GM18511 (cell line): ENCODE measurements at regions not wholly inside any gene's neighbourhood (a gene's known extent, or its start where the extent isn't known, plus 50 kb on each side); places are given as distances from the start of the nearest gene placed in this dataset.

Source experiments
- ATAC-seq: cut with Tn5 transposase; IDR thresholded peaks from one replicate; pipeline ENCODE4 v1.9.1; 2021; ENCODE audit warnings: mild to moderate bottlenecking, moderate library complexity; ENCODE audit not compliant: unreplicated experiment

DNA sequence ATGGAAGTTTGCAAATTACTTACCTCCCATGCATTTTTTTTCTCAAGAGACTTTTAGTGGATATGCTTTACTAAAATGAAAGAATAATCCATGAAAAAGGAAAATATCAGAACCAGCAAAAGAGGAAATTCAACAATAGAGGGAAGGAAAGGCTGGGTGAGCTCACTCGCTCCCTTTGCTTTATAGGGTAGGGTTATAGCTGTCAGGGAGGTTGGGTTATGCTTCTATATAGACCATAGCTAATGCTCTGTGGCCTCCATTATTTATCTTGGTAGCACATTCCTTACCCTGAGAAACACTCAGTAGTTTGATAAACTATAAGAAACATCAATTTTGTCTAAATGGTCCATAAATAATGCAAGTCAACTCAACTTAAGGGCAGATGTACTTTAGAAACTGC is 215.9 kb upstream of the FAR2 start:
- ATAC-seq = no peak

DNA sequence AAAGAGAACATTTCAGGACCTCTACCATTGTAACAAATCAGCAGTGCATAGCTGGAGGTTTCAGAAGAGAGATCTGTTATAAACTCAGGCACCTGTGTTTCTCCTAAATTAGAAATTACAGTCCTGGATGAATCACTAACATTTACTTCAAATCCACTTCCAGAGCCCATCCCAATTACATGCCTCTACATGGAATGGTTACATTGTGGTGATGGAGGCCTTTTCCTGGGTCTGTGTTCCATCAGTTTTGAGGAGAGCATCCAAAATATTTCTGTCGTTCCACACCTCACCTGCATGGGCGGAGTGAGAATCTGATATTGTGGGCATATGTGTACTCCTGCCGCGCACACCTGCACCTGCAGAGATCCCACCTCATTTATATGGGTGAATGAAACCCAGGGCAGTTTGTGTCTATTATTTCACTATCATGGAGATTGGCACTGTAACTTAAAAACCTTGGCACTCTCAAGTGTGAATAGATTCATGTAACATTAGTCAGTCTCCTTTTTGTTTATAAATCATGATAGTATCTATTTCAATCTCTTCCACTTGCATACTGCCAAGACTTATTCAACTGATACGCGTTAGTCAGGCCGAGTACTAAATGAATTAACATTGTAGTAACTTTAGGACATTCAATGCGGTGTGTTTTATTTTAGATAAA is 215.1 kb upstream of the FAR2 start:
- no peak for ATAC-seq

DNA sequence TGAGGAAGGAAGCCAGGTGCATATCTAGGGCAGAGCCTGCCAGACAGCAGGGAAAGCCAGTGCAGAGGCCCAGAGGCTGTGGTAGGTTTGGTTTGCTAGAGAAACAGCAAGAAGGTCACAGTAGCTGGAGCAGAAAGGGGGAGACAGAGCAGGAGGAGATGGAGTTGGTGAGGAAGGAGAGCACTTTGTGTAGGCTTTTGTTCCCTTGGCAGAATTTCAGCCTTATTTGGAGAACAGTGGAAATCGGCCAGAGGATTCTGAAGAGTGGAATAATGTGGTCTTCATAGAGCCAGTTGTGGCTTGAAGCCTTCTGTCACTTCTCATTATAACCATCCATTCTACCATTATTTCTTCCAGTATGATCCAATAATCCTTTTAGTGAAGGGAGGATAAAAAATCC is 212.9 kb upstream of the FAR2 start:
- no peak for ATAC-seq

DNA sequence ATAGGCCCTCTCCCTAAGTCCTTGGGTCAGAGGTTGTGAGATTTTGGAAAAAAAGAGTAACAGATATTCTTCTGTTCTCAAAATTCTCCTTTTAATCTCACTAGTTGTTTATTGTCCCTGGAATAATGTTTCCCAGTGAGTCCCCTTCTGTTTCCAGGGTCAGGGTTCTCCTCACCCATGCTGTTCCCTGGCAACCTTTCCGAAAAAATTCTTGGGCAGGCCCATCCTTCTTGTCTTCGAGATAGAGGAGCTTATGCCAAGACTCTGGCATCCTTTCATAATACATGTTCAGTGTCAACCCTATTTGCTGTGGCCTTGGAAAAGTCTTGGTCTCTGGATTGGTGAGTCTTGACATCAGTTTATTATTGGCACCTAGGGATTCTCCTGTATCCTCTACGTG is 212.4 kb upstream of the FAR2 start:
- ATAC-seq = no peak

DNA sequence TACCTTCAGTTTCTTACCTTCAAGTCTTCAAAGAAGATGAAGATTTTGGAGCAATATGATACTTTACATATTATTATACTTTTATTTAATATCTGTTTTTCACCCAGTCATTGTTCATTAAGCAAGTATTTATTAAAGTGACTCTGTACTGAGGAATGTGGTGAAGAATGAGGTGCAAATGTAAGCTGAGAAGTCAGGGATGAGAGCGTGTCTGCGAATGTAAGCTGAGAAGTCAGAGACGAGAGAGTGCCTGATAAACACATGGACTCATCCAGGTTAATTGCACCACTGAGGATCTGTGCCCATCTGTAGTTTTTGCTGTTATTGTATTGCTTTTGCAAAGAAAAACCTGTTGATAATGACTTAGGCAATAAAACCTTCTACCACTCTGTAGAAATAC is 211.9 kb upstream of the FAR2 start:
- ATAC-seq = no peak

DNA sequence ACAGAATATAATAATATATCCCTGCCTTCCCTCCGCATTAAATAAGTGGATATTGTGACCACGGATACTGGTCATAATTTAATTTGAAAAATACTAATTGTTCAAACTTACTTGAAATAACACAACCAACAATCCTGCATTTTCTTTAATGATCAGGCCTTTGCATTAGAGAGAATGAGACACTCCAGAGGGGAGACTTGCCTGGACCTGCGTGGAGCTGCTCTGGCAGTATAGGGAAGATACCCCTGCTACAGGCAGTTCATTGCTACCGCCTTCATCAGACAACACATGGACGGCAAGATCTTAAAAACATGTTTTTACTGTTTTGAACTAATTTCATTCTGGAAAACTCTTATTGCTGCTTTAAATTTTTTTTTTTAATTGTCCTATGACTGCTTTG is 211.0 kb upstream of the FAR2 start:
- ATAC-seq = no peak

DNA sequence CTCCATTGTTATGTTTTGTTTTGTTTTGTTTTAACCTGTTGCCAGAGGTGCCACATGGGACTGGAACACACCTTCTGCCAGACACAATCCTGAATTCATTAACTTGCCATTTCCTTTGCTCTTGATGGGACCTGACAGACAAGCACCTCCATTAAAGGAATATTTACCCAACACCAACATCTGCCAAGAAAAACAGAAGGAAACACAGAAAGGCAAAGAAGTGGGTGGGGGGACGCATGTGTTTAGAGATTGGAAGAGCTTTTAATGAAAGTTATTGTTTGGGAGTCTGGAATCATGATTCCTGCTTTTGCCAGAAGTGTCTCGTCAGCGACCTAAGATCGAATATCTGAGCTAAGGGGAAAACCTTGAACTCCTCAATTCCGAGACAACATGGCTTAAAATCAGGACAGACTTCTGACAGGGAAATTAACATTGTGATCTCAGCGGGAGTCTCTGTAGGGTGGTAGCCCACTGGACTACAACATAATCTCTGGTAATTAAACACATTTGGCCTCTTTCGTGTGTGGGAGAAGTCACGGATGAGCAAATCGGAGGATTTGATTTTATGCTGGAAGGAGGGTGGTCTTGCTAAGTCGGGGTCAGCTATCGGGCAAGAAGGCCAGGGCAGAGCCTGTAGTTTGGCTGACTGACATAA is 210.4 kb upstream of the FAR2 start:
- ATAC-seq = no peak

DNA sequence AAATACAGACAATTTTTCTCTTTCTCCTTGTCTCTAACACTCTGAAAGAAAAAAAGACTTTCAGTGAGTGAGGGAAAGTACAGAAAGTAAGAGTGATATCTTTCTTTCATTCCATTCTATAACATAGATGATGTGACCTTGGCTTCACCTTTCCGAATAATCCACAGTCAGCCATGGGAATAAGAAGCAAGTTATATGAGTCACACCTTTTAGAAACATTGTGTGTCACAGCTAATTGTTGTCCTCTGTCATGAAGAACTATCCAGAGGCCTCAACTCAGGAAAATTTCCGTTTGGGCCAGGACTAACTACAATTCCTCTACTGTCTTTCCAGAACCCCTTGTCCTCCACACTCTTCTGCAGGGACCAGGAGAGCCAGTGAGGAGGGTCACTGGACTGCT is 209.7 kb upstream of the FAR2 start:
- ATAC-seq = no peak

DNA sequence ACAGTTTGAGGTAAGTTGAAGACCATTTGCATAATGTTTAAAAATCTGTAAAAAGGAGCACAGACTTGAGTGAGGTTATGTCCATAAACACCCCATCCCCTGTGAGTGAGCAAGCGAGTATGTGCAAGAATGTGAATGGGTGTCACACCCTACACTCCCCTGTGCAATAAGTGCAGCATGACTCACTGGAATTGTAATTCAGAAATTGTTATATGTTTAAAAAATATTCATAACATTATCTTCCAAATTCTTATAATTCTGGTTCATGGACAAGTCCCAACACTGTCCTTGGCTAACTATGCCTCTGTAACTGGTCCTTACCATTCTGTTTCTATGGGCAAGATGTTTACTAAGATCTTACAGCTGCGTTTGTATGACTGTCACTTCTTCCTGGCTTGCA is 207.8 kb upstream of the FAR2 start:
- no peak for ATAC-seq

DNA sequence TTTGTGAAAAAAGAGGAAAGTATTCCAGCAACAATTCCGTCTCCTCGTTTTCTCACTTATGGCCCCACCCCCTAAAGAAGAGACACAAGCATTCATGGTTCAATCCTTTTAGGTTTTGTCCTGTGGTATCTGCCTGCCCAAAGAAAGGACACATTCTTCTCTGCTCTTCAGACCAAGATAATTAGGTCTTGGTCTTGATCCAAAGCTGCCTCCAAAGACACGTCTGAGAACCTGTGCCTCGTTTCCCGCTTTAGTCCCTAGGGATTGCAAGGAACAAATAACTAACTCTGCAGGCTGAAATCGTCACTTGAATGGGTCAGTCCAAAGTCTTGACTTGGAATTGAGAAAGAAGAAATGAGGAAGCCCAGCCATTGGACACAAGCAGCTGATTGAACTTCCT is 202.7 kb upstream of the FAR2 start:
- no peak for ATAC-seq

DNA sequence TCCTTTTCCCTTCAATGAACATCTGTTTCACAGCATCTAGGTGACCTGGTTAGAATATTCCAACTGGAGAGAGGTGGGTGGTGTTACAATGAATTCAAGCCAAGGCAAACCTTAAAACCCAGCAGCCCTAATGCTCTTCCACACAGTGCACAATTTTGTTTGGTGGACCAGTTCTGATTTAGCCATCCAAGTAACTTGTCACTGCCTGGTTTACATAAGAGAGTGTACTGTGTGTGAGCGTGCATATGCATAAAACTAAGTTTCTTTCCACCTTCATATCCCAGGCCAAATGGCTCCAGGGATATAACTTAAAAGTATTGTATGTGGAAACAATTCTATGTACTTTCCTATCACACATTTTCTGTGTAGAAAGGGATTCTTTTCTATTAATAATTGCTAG is 200.4 kb upstream of the FAR2 start:
- ATAC-seq = no peak

DNA sequence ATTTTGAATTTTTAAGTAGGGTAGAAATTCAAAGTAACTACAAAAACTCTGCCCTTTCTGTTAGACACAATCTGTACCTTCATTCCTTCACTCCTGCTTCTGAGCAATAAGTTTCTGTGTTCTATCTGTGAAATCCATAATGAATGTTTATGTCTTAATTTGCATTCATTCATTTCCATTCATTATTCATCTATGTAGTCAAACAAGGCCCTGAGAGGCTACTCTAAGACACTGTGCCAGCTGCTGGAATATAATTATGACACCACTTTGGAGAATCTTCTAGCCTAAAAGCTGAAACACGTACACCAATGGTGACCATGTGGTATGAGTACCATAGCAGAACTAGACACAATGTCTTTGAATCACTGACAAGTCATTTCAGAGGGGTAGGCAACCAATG is 199.9 kb upstream of the FAR2 start:
- ATAC-seq = no peak

DNA sequence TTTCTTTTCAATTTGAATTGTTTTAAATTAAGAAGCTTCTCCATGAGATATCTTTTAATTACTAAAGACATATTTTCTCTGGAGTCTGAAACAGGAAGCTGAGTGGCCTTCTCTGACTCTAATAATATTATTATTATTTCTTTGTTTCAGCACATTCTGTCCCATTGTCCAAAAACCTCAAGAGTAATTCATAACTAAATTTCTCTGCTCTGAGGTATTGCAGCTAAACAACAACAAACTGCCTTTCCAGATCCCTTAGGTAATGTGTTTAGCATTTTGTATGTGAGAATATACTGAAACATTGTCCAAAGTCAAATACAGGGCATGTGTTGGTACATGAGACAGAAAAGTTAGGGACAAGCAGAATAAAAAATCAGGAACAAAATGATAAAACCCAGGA is 199.0 kb upstream of the FAR2 start:
- ATAC-seq = no peak

DNA sequence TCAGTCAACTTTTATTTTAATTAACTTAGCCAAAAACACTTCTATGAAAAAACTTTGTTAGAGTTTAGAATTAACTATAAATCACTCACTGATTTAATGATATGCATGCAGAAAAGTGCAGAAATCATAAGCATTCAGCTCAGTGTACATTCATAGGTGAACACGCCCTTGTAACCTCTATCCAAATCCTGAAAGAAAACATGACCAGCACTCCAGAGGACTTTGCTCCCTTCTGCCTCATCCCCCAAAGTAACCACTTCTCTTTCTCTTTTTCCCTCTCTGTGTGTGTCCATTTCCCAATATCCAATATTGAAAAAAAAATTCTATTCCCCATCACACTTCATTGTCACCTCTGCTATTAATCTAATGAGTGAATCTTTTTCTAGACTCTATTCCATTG is 197.1 kb upstream of the FAR2 start:
- ATAC-seq = no peak

DNA sequence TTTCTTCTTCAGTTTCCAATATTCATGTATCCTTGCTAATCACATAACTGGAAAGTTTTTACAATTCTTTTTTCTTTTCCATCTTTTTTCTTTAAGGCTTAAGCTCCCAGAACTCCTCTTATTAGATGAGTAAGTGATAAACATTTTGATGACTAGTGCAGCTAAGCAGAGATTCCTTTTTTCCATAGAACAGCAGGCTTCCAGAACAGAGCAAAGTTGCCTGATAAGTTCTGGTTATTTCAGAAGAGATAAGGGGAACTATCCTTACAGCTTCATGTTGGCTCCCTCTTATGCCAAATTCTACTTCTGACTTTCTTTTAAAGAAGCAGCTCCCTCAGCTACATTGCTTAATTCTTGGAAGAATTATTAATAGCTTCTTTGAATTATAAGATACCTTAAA is 194.7 kb upstream of the FAR2 start:
- ATAC-seq = no peak

DNA sequence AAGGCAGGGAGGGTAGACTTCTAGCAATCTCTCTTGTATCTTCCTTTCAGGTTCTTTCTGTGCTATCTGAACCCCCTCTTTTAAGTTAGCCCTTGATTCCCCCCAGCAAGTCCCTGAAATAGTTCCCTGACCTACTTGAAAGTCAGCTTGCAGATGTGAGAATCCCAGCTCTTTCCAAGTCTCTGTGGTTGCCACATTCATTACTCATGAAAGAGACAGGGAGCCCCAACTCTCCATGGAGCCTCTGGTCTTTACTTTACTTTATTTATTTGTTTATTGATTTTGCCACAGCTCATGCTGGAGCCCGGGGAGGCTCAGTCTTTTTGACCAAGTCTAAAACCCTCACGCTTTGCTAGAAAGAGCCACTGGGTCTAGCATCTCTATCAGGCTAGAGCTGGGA is 193.6 kb upstream of the FAR2 start:
- no peak for ATAC-seq

DNA sequence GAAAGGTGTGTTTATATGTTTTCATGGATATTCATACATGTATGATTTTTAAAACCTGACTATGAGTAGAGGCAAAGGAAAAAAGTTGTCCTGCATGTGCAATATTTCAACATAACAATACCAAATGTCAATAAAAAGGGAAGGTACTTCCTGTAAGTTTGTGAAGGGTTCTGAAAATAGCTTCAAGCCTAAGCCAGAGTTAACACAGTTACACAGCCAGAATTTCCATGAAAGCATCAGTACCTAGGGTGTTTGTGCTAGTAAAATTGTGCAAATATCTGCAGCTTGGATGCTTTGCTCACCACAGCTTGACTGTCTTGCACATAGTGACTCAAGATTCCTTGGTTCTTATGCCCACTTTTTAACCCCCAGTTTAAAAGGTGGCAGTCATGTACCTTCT is 193.1 kb upstream of the FAR2 start:
- no peak for ATAC-seq

DNA sequence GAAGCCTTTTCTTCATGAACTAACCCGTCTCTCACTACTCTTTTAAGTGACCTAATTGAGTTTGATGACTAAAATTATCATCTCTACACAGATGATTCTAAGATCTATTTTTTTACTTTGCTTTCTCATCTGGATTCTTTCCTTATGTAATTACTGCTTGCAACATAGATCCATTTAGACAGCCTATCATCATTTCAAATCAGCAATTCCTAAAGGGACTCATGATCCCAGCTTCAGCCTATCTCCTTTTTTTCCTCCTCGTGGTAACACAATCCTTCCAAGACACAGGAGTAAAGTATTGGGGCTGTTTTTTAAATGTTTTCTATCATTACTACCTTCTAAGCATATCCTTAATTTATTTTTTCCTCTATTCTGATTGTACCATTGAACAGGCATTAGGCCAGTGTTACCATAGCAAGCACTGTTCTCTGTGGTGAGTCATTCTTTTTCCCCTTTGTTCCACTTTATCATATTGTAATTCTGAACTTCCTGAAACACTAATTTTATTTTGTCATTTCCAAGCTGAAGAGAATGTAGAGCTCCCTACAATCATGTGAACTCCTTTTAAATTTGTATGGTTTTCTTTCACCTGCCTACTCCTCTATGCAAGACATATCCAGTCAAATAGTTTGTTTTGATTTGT is 190.4 kb upstream of the FAR2 start:
- ATAC-seq = no peak

DNA sequence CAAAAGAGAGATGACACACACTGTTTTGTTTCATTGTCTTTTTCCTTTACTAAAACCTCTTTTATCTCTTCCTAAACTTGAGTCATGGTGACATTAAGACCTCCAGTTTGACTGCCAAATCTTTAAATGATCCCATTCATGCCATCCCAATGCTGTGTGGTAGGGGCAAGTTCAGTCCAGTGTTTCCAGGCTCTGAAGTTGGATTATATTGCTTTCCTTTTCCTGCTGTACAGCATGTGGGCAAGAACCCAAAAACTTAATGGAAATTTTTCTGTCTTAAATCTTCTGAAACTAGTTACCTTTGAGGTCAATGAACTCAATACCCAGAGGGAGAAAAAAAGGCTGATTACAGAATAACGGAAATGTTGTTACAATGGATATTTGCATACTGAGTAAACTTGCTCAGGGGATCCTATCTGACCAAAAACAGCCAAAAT is 187.1 kb upstream of the FAR2 start:
- ATAC-seq = no peak

DNA sequence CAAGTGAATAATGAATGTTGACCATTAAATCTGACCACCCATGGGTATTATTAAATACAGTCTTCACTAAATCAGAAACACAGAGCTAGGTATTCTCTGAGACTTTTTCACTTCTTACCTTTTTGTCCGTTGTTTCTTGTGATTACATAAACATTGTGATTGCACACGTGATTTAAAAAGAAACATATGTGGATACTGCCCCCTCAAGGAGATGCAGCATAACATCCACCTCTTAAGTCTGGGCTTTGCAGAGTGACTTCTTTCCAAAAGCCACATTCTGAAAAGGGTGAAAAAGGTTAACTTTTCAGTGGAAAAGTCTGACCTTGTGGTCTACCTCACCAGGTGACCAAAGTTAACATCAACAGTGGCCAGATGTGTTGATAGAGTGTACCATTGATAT is 185.5 kb upstream of the FAR2 start:
- ATAC-seq = no peak

DNA sequence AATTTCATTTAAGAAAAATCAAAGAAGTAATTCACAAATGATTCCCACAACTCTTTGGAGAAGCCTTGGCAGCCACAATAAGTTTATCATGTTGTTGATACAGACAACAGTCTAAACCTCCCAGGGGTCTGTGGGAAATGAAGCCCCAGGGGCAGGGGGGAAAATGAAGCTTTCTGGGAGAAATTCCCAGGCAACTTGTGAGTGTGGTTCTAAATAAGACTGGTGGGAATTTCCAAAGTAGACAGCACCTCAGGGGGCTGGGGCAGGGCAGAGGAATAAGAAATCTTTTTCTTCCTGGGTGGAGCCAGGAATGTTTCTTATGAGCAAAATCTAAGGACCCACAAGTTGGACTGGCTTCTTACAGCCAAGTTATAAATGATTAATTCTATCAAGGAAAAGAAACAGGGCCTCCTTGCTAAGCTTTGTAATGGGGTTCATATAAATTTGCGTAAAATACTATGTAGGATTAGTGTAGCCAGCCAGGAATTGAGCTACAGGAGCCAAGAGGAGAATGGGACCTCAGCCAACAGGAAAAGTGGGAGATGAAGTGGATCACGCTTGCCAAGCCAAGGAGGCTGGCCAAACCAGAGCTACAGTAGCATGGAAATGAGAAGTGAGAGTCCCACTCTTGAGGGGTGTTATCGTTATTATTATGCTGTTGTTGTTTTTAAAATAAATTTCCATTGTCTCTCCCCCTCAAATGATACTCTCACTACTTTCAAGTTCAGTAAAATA is 182.9 kb upstream of the FAR2 start:
- ATAC-seq = no peak

DNA sequence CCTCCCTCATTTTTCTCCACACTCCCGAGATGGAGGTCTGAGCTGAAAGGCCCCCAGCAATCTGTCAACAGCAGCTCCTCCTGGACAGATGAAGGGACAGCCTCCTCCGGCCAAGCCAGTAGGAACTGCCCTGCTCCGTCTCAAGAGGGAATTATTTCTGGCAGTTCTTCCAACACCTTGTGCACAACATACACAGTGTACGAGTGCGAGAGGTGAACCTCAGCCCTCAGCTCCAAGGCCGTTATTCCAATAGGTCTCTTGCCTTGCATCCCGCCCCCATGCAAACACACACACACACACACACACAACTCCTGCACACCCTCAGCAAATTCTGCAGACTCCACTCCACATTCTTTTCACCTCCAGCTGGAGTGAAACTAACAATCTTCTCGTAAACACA is 181.7 kb upstream of the FAR2 start:
- ATAC-seq = no peak
